K562 (cell line): ENCODE measurements at regions not wholly inside any gene's neighbourhood (a gene's known extent, or its start where the extent isn't known, plus 50 kb on each side); places are given as distances from the start of the nearest gene placed in this dataset.

Experiments used
- CREM ChIP-seq: IDR thresholded peaks from 2 replicates; pipeline ENCODE4 v1.6.1; 2014; ENCODE audit warnings: antibody characterized with exemption, low read depth
- CTCF ChIP-seq, 3 experiments: IDR thresholded peaks in 2 of 3; conservative IDR thresholded peaks in 1 of 3; 2 replicates each; pipeline ENCODE4 v1.5.1; 2011 to 2012; ENCODE audit warnings: low read length in 3 of 3, mild to moderate bottlenecking in 3 of 3, control low read depth in 2 of 3, improper control_type of control experiment in 1 of 3, inconsistent platforms in 1 of 3, low read depth in 1 of 3, mixed read lengths in 1 of 3, moderate library complexity in 1 of 3; ENCODE audit not compliant: insufficient read depth in 2 of 3
- EWSR1 ChIP-seq: fragments of 450-650 bp; IDR thresholded peaks from 2 replicates; pipeline ENCODE4 v1.6.1; 2018; ENCODE audit warnings: borderline replicate concordance, mild to moderate bottlenecking, low read depth, moderate library complexity; ENCODE audit not compliant: partially characterized antibody
- IRF1 ChIP-seq: sonication (generic); formaldehyde crosslinking; IDR thresholded peaks from 2 replicates; pipeline ENCODE4 v1.8.0; 2022; ENCODE audit warnings: missing genetic modification reagents, mild to moderate bottlenecking, borderline replicate concordance
- MCM3 ChIP-seq: fragments of 450-650 bp; IDR thresholded peaks from 2 replicates; pipeline ENCODE4 v1.6.1; 2016
- RBM14 ChIP-seq: fragments of 200-400 bp; formaldehyde crosslinking; IDR thresholded peaks from 2 replicates; pipeline ENCODE4 v1.6.1; 2018; ENCODE audit warnings: low read depth, mild to moderate bottlenecking, low read length, moderate library complexity, borderline replicate concordance; ENCODE audit not compliant: insufficient read depth
- ZBTB49 ChIP-seq: sonication (generic); formaldehyde crosslinking; IDR thresholded peaks from 2 replicates; pipeline ENCODE4 v1.8.0; 2022; ENCODE audit warnings: missing genetic modification reagents, mild to moderate bottlenecking, borderline replicate concordance

- TF ChIP-seq ZBTB49 (CRISPR knock-in tag), result no peak
- TF ChIP-seq MCM3, result no peak
- TF ChIP-seq EWSR1, result no peak
- no peak for TF ChIP-seq CTCF (IDR thresholded peaks at IDR 0.05 in 2 of 3, conservative IDR thresholded peaks at IDR 0.05 in 1 of 3; ENCODE audit: insufficient read depth in 2 of 3, low read depth in 1 of 3, low read length in 3 of 3)
- TF ChIP-seq RBM14, result no peak
- TF ChIP-seq IRF1 (CRISPR knock-in tag), result no peak
- TF ChIP-seq CREM, result no peak
These were observed 462.9 kb upstream of the ASIC2 start for GRCh38 chr17:33756021-33756420.
